Coronary artery (tissue), 2 donors: ENCODE measurements at regions not wholly inside any gene's neighbourhood (a gene's known extent, or its start where the extent isn't known, plus 50 kb on each side); places are given as distances from the start of the nearest gene placed in this dataset.

Source experiments
- DNase-seq: peaks from one replicate; pipeline ENCODE4 v3.0.0-alpha.2; 2017; ENCODE audit warnings: low spot score
- H3K27ac ChIP-seq, 2 donors: fragments of 200-600 bp; sonication (generic); one replicate each; pipeline ENCODE4 v1.5.1; 2016 to 2019
- H3K4me3 ChIP-seq: fragments of 200-600 bp; sonication (generic); 2 replicates; pipeline ENCODE4 v1.5.1; 2016; ENCODE audit warnings: mild to moderate bottlenecking, moderate library complexity
- TF ChIP-seq, protein P1 (sequence below): fragments of 200-600 bp; sonication (generic); IDR thresholded peaks from one replicate; pipeline ENCODE4 v1.5.1; 2019; ENCODE audit warnings: antibody characterized with exemption

GRCh38 chr9:115599898-115600297, 481.9 kb upstream of the TNC start:
- H3K27ac ChIP-seq = no peak overlapping the region
- TF ChIP-seq, protein P1, sequence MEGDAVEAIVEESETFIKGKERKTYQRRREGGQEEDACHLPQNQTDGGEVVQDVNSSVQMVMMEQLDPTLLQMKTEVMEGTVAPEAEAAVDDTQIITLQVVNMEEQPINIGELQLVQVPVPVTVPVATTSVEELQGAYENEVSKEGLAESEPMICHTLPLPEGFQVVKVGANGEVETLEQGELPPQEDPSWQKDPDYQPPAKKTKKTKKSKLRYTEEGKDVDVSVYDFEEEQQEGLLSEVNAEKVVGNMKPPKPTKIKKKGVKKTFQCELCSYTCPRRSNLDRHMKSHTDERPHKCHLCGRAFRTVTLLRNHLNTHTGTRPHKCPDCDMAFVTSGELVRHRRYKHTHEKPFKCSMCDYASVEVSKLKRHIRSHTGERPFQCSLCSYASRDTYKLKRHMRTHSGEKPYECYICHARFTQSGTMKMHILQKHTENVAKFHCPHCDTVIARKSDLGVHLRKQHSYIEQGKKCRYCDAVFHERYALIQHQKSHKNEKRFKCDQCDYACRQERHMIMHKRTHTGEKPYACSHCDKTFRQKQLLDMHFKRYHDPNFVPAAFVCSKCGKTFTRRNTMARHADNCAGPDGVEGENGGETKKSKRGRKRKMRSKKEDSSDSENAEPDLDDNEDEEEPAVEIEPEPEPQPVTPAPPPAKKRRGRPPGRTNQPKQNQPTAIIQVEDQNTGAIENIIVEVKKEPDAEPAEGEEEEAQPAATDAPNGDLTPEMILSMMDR = no peak
- H3K4me3 ChIP-seq = no peak overlapping the region
- no peak for DNase-seq

GRCh38 chr9:115601434-115601833, 483.5 kb upstream of the TNC start:
- Histone ChIP-seq H3K4me3 (no peak overlapping the region), H3K27ac (no peak overlapping the region)
- DNase-seq = no peak
- TF ChIP-seq, protein P1 = no peak

DNA sequence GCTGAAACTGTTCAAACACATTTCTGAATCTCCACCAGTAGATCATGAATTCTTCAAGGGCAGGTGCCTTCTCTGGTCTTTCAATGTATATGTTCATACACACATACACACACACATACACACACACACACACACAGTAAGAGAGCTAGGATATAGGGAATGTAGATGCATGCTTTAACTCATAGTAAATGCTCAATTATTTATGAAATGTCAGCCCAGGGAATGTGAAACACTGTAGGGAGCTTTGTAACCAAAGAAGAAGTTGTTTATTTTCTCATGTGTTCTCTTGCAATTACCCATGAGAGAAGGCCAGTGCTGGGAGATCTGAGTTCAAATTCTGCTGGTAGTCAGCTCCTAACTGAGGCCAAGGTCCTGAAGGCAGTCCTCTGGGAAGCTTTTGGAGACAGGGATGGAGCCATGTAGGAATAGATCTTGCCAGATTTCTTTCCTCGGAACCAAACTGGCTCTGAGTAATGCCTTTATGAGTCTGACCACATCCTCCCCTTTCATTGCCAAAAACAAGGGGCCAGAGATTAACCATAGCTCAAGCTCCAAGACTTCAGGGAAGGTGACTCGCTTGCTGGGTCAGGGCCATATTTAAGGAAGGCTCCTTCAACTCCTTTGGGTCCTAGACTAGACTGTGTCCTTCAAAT, 487.0 kb upstream of the TNC start:
- H3K4me3 ChIP-seq = no peak overlapping the region
- no peak for DNase-seq
- TF ChIP-seq, protein P1 = no peak
- no peak overlapping the region for H3K27ac ChIP-seq

- no peak for DNase-seq
- Histone ChIP-seq H3K4me3 (no peak overlapping the region), H3K27ac (no peak overlapping the region)
- TF ChIP-seq, protein P1 = no peak
Measured at GRCh38 chr9:115606838-115607237, 488.9 kb upstream of the TNC start.

DNA sequence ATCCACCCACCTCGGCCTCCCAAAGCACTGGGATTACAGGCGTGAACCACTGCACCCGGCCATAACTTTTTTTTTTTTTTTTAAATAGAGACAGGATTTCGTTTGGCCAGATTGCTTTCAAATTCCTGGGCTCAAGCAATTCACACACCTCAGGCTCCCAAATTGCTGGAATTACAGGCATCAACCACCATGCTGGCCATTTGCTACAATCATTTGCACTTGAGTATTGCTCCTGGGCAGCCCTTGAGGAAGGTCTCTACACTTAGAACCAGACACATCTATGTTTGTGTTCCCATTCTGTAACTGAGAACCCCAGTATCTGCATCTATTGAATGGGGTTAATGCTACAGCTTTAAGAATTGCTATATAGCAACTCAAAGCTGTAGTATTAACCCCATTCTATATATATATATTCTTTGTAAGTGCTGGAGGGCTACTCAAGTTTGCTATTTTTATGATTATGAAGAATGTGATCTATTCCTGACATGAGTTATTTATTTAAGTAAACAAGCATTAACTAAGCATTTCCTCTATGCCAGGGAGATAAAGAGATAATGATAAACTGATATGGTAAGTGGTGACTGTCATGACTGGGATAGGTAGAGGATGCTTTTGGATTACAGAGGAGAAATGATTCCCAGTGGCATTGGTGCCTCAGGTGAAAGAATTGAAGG, 496.5 kb upstream of the TNC start:
- no peak for DNase-seq
- H3K4me3 ChIP-seq = no peak overlapping the region
- TF ChIP-seq, protein P1 = no peak
- H3K27ac ChIP-seq = no peak overlapping the region

DNA sequence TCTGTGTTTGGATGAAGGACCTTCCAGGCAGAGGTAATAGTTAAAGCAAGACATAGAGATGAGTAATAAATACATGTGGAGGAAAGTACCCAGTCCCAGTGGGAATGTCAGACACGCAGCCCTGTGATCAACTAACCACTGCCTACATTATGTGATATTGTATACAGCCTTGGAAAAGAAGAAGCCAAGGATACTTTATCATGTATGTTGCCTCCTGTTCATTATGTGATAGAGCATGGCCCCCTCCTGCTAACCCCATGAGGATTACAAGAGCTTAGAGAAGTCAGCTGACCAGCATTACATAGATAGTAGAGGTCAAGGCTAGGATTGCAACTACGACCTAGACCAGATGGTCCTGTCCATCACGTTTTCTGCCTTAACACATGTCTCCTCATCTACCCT, 497.0 kb upstream of the TNC start:
- H3K27ac ChIP-seq = no peak overlapping the region
- TF ChIP-seq, protein P1 = no peak
- no peak overlapping the region for H3K4me3 ChIP-seq
- no peak for DNase-seq
